ENCODE measurements at regions not wholly inside any gene's neighbourhood (a gene's known extent, or its start where the extent isn't known, plus 50 kb on each side); places are given as distances from the start of the nearest gene placed in this dataset.
"Not testable (repeated sequence)": the region's sequence is repeated elsewhere in the genome, so short reads cannot be mapped to it uniquely, and the experiment has no call there.

DNA sequence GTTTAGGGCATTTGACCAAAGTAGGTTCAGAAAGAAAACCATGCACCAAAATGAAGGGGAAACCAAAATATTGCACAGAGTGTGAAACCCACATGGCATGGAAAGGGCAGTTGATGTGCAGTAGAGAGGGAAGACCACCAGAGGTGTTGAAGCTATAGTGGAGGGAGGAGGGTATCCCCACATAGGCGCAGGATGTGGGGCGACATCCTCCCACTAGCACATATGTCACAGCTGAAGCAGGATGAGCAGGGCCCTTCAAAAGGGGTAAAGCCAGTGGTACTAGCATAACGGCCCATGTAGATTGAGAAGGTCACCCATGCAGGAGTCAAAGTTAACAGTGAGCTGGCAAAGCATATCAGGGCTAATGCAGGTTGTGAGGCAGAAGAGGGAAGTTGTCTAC is 563.5 kb downstream of the RPIA start:
- TF ChIP-seq, protein P1, sequence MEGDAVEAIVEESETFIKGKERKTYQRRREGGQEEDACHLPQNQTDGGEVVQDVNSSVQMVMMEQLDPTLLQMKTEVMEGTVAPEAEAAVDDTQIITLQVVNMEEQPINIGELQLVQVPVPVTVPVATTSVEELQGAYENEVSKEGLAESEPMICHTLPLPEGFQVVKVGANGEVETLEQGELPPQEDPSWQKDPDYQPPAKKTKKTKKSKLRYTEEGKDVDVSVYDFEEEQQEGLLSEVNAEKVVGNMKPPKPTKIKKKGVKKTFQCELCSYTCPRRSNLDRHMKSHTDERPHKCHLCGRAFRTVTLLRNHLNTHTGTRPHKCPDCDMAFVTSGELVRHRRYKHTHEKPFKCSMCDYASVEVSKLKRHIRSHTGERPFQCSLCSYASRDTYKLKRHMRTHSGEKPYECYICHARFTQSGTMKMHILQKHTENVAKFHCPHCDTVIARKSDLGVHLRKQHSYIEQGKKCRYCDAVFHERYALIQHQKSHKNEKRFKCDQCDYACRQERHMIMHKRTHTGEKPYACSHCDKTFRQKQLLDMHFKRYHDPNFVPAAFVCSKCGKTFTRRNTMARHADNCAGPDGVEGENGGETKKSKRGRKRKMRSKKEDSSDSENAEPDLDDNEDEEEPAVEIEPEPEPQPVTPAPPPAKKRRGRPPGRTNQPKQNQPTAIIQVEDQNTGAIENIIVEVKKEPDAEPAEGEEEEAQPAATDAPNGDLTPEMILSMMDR (IDR thresholded peaks at IDR 0.05), result not testable (repeated sequence)
- TF ChIP-seq POLR2AphosphoS5, POLR2A (IDR thresholded peaks at IDR 0.05): not testable (repeated sequence)
